MM.1S (cell line): ENCODE measurements at regions not wholly inside any gene's neighbourhood (a gene's known extent, or its start where the extent isn't known, plus 50 kb on each side); places are given as distances from the start of the nearest gene placed in this dataset.

ENCODE experiments used
- DNase-seq: peaks from one replicate; pipeline ENCODE4 v3.0.0-alpha.2; 2015
- H2AFZ ChIP-seq: fragments of 300-600 bp; sonication (generic); 2 replicates; pipeline ENCODE4 v1.6.0; 2016; ENCODE audit warnings: antibody characterized with exemption, low read length
- H3F3A ChIP-seq: fragments of 300-600 bp; sonication (generic); 2 replicates; pipeline ENCODE4 v1.6.1; 2016; ENCODE audit warnings: mild to moderate bottlenecking, antibody characterized with exemption, low read length, moderate library complexity, mixed read lengths; ENCODE audit not compliant: insufficient read depth
- H3K27ac ChIP-seq: fragments of 300-600 bp; sonication (generic); 2 replicates; pipeline ENCODE4 v1.5.1; 2016; ENCODE audit warnings: mild to moderate bottlenecking, low read length
- H3K27me3 ChIP-seq: fragments of 300-600 bp; sonication (generic); replicated peaks from 2 replicates; pipeline ENCODE4 v1.6.0; 2016; ENCODE audit warnings: low read length; ENCODE audit not compliant: insufficient read depth
- H3K36me3 ChIP-seq: fragments of 300-600 bp; sonication (generic); replicated peaks from 2 replicates; pipeline ENCODE4 v1.6.1; 2016; ENCODE audit warnings: mild to moderate bottlenecking, low read length, mixed read lengths; ENCODE audit not compliant: insufficient read depth
- H3K4me1 ChIP-seq: fragments of 300-600 bp; sonication (generic); 2 replicates; pipeline ENCODE4 v1.6.1; 2016; ENCODE audit warnings: low read length, mixed read lengths
- H3K4me2 ChIP-seq: fragments of 300-600 bp; sonication (generic); 2 replicates; pipeline ENCODE4 v1.6.0; 2016; ENCODE audit warnings: low read depth, low read length
- H3K4me3 ChIP-seq: fragments of 300-600 bp; sonication (generic); 2 replicates; pipeline ENCODE4 v1.5.1; 2016; ENCODE audit warnings: low read length, mixed read lengths
- H3K79me2 ChIP-seq: fragments of 300-600 bp; sonication (generic); 2 replicates; pipeline ENCODE4 v1.6.1; 2016; ENCODE audit warnings: mixed run types, low read length, mixed read lengths
- H3K9ac ChIP-seq: fragments of 300-600 bp; sonication (generic); 2 replicates; pipeline ENCODE4 v1.6.1; 2016; ENCODE audit warnings: low read length, mixed read lengths
- H3K9me2 ChIP-seq: fragments of 300-600 bp; sonication (generic); replicated peaks from 2 replicates; pipeline ENCODE4 v1.6.1; 2016; ENCODE audit warnings: mild to moderate bottlenecking, low read length, mixed read lengths; ENCODE audit not compliant: insufficient read depth
- H3K9me3 ChIP-seq: fragments of 300-600 bp; sonication (generic); replicated peaks from 2 replicates; pipeline ENCODE4 v1.6.1; 2016; ENCODE audit warnings: mild to moderate bottlenecking, low read length, mixed read lengths; ENCODE audit not compliant: insufficient read depth
- H4K20me1 ChIP-seq: fragments of 300-600 bp; sonication (generic); 2 replicates; pipeline ENCODE4 v1.6.1; 2016; ENCODE audit warnings: mild to moderate bottlenecking, low read length, moderate library complexity, mixed read lengths; ENCODE audit not compliant: insufficient read depth
- CTCF ChIP-seq: fragments of 300-600 bp; sonication (generic); IDR thresholded peaks from 2 replicates; pipeline ENCODE4 v1.5.1; 2016; ENCODE audit warnings: antibody characterized with exemption, low read length, mixed read lengths
- EZH2 ChIP-seq: fragments of 300-600 bp; sonication (generic); optimal IDR thresholded peaks from 2 replicates; pipeline ENCODE3; 2017; ENCODE audit warnings: low read depth, mild to moderate bottlenecking, antibody characterized with exemption, low read length, mixed read lengths
- EZH2phosphoT487 ChIP-seq: fragments of 300-600 bp; sonication (generic); IDR thresholded peaks from 2 replicates; pipeline ENCODE4 v1.6.1; 2018; ENCODE audit warnings: antibody characterized with exemption, low read length

GRCh38 chr1:96515925-96516324 is 205.7 kb upstream of the PTBP2 start:
- no peaks in the 10 kb centered on the region for H3K9me3 ChIP-seq
- no peak overlapping the region for H3K9ac ChIP-seq
- TF ChIP-seq EZH2phosphoT487 (no peak), EZH2 (no peak), CTCF (no peak)
- no peak overlapping the region for H3K4me2 ChIP-seq
- H3K9me2 ChIP-seq: no peaks in the 10 kb centered on the region
- no peaks in the 10 kb centered on the region for H3K27me3 ChIP-seq
- H3K4me1 ChIP-seq: no peaks in the 10 kb centered on the region
- no peak overlapping the region for H2AFZ ChIP-seq
- H3F3A ChIP-seq: no peaks in the 10 kb centered on the region
- no peaks in the 10 kb centered on the region for H3K79me2 ChIP-seq
- H3K27ac ChIP-seq: no peak overlapping the region
- no peak overlapping the region for H3K4me3 ChIP-seq
- no peak for DNase-seq
- no peaks in the 10 kb centered on the region for H4K20me1 ChIP-seq
- H3K36me3 ChIP-seq: no peaks in the 10 kb centered on the region

GRCh38 chr1:96519851-96520578 is 201.6 kb upstream of the PTBP2 start:
- Histone ChIP-seq H3K79me2 (no peaks in the 10 kb centered on the region), H3K27ac (no peak overlapping the region), H3K4me2 (no peak overlapping the region), H2AFZ (no peak overlapping the region), H3K27me3 (no peaks in the 10 kb centered on the region), H3K9me2 (no peaks in the 10 kb centered on the region), H3K4me1 (no peaks in the 10 kb centered on the region), H3K36me3 (no peaks in the 10 kb centered on the region), H3K4me3 (no peak overlapping the region), H4K20me1 (no peaks in the 10 kb centered on the region), H3K9me3 (no peaks in the 10 kb centered on the region), H3F3A (no peaks in the 10 kb centered on the region), H3K9ac (no peak overlapping the region)
- TF ChIP-seq CTCF: no peak
- no peak for TF ChIP-seq EZH2phosphoT487
- no peak for TF ChIP-seq EZH2
- no peak for DNase-seq

- no peak overlapping the region for H2AFZ ChIP-seq
- no peaks in the 10 kb centered on the region for H3F3A ChIP-seq
- H3K4me3 ChIP-seq: no peak overlapping the region
- H3K79me2 ChIP-seq: no peaks in the 10 kb centered on the region
- no peak for TF ChIP-seq CTCF
- TF ChIP-seq EZH2: no peak
- TF ChIP-seq EZH2phosphoT487: no peak
- H3K4me2 ChIP-seq: no peak overlapping the region
- no peaks in the 10 kb centered on the region for H3K9me2 ChIP-seq
- DNase-seq: no peak
- no peaks in the 10 kb centered on the region for H3K27me3 ChIP-seq
- H4K20me1 ChIP-seq: no peaks in the 10 kb centered on the region
- H3K9ac ChIP-seq: no peak overlapping the region
- no peaks in the 10 kb centered on the region for H3K4me1 ChIP-seq
- H3K9me3 ChIP-seq: no peaks in the 10 kb centered on the region
- no peaks in the 10 kb centered on the region for H3K36me3 ChIP-seq
- H3K27ac ChIP-seq: no peak overlapping the region
Observed at GRCh38 chr1:96520579-96520947, 201.0 kb upstream of the PTBP2 start.
